Colonic mucosa (tissue), 4 donors: ENCODE measurements at regions not wholly inside any gene's neighbourhood (a gene's known extent, or its start where the extent isn't known, plus 50 kb on each side); places are given as distances from the start of the nearest gene placed in this dataset.

Experiments
- DNase-seq: peaks from one replicate; pipeline ENCODE4 v3.0.0-alpha.2; 2020
- H3K27ac ChIP-seq: fragments of 200-600 bp; one replicate; pipeline ENCODE4 v1.8.0; 2021
- H3K27me3 ChIP-seq: fragments of 200-600 bp; one replicate; pipeline ENCODE4 v1.8.0; 2021
- H3K36me3 ChIP-seq: fragments of 200-600 bp; one replicate; pipeline ENCODE4 v1.8.0; 2021
- H3K4me1 ChIP-seq: fragments of 200-600 bp; one replicate; pipeline ENCODE4 v1.8.0; 2021; ENCODE audit warnings: mild to moderate bottlenecking
- H3K4me3 ChIP-seq: fragments of 200-600 bp; one replicate; pipeline ENCODE4 v1.8.0; 2021
- H3K9ac ChIP-seq, 2 donors: one replicate each; pipeline ENCODE4 v1.7.0; 2013; ENCODE audit warnings: control low read depth in 2 of 2, low read depth in 2 of 2, low read length in 2 of 2
- H3K9me3 ChIP-seq: fragments of 200-600 bp; one replicate; pipeline ENCODE4 v1.8.0; 2021
- intact Hi-C: fragments of 100-400 bp; cut with DNase I; formaldehyde crosslinking; loops from one replicate; pipeline ENCODE4 v1.14.1; 2022
- TF ChIP-seq, protein P1 (sequence below): fragments of 200-600 bp; IDR thresholded peaks from one replicate; pipeline ENCODE4 v1.8.0; 2022; ENCODE audit warnings: antibody characterized with exemption, mild to moderate bottlenecking
- donor health status: healthy.
- donor health status: DM: no; HTN: no; CAD: no.
- donor health status: DM: no; HTN: no; CAD: no.

DNA sequence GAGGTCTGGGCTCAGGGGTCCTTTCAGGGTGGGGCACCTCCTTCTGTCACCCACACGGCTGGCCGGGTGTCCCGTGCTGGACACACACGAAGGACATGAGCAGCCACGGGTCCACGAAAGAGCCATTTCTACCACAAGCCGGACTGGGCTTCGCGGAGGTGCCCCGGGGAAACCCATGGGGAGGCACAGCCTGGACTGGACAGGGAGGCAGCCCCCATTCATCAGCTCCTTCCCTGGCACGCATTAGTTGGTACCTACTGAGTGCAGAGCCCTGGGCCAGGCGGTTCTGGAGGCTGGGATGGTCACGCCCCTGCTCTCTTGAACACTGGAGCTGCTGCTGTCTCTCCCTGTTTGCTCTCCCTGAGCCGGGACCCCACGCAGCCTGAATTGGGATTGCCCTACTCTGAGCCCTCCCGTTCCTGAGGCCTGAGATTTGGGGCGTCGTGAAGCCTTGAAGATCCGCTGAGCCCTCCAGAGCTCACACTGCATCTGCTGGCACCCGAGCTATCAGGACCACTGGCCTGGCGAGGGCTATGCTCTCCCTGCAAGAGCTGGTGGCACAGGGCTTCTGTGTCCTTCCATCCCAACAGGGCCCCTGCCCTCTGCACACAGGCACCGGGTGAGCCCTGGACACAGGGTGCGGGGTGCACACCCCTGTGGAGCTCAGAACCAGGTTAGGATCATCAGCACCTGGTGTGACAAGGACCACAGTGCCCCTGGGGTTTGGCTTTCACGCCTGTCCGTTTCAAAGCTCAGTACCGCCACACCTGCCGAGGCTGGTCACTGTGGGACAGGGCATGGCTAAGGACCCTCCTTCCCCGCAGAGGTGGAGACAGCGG lies 84.6 kb downstream of the MYEOV start:
- no peak overlapping the region for H3K9ac ChIP-seq
- H3K4me1 ChIP-seq = peaks cover 20% of the 10 kb centered on the region
- intact Hi-C loops = no loop called here
- H3K36me3 ChIP-seq = no peaks in the 10 kb centered on the region
- H3K9me3 ChIP-seq = no peaks in the 10 kb centered on the region
- no peaks in the 10 kb centered on the region for H3K27me3 ChIP-seq
- no peak for DNase-seq
- H3K27ac ChIP-seq = no peak overlapping the region
- TF ChIP-seq, protein P1, sequence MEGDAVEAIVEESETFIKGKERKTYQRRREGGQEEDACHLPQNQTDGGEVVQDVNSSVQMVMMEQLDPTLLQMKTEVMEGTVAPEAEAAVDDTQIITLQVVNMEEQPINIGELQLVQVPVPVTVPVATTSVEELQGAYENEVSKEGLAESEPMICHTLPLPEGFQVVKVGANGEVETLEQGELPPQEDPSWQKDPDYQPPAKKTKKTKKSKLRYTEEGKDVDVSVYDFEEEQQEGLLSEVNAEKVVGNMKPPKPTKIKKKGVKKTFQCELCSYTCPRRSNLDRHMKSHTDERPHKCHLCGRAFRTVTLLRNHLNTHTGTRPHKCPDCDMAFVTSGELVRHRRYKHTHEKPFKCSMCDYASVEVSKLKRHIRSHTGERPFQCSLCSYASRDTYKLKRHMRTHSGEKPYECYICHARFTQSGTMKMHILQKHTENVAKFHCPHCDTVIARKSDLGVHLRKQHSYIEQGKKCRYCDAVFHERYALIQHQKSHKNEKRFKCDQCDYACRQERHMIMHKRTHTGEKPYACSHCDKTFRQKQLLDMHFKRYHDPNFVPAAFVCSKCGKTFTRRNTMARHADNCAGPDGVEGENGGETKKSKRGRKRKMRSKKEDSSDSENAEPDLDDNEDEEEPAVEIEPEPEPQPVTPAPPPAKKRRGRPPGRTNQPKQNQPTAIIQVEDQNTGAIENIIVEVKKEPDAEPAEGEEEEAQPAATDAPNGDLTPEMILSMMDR = no peak
- H3K4me3 ChIP-seq = no peak overlapping the region

DNA sequence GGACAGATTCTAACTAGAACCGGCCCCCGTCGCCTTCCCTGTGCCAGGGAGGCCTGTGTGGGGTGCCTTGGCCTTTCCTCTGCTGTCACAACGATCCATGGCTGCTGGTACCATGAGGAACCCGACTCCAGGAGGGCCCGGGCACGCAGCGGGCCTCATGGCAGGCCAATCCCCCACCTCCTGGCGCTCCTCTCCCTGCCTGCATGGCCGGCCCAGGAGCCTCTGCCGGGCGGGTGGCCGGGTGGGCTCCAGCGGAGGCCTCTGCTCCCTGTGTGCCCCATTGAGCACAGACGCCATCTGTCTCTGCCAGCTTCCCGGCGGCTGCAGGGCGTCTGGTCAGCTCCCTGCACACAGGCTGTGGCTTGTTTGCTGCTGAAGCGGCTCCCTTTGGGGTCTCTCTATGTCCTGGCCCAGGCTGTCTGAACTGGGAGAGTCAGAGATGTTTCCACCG lies 86.5 kb downstream of the MYEOV start:
- TF ChIP-seq, protein P1 = no peak
- no peaks in the 10 kb centered on the region for H3K9me3 ChIP-seq
- H3K36me3 ChIP-seq = no peaks in the 10 kb centered on the region
- intact Hi-C loops = no loop called here
- no peaks in the 10 kb centered on the region for H3K27me3 ChIP-seq
- H3K9ac ChIP-seq = no peak overlapping the region
- no peak for DNase-seq
- peaks cover 12% of the 10 kb centered on the region for H3K4me1 ChIP-seq
- H3K27ac ChIP-seq = no peak overlapping the region
- no peak overlapping the region for H3K4me3 ChIP-seq

DNA sequence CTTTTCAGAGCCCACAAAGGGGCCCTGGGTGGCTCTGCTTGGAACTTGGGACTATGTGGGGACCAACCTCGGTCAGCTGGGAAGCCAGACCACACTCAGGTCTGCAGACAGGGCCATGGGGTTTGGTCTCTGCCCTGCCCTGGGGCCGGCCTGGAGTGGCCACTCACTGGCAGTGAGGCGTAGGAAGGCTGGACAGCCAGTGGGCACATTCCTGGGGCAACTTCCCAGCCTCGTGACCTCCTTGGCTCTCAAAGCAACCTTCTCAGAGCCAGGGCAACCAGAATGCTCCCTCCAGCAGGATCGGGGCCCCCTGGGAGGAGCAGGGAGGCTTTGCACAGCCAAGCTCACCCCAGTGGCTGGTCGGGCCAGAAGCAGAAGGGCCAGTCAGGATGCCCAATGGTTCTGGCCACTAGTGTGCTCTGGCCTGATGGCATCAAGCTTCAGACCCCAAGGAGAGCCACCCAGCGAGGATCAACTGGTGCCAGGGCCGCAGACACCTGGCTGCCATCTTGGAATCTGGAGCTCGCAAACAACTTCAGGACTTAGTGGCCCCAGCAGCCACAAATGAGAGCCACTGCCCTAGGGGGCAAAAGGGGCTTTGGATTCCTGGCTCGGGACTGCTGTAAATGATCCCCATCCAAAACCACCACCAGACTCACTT lies 87.1 kb downstream of the MYEOV start:
- H3K27me3 ChIP-seq = no peaks in the 10 kb centered on the region
- TF ChIP-seq, protein P1 = no peak
- DNase-seq = no peak
- H3K9me3 ChIP-seq = no peaks in the 10 kb centered on the region
- no peak overlapping the region for H3K4me3 ChIP-seq
- no peaks in the 10 kb centered on the region for H3K36me3 ChIP-seq
- no peak overlapping the region for H3K27ac ChIP-seq
- intact Hi-C loops = no loop called here
- H3K4me1 ChIP-seq = peaks cover 7% of the 10 kb centered on the region
- H3K9ac ChIP-seq = no peak overlapping the region

DNA sequence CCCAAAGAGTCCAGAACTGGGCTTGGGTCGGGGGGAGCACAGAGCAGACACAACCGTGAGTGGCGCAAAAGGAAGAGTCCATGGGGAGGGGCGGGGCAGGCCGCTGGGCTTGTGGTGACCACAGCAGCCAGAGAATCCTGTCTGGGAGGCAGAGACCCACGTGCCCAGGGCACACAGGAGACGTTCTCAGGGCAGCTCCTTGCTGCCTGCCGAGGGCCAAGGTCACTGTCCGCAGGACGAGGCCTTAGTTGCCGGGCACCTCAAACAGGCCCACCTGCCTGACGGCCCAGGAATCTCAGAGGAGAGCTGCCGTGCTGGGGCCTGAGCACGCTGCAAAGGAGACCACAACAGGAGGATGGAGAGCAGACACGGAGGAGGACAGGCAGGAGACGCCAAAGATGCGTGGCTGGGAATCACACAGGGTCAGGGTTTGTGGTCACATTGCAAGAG lies 87.8 kb downstream of the MYEOV start:
- TF ChIP-seq, protein P1 = no peak
- intact Hi-C loops = no loop called here
- Histone ChIP-seq H3K27ac (no peak overlapping the region), H3K4me1 (peaks cover under 1% of the 10 kb centered on the region), H3K9ac (no peak overlapping the region), H3K27me3 (no peaks in the 10 kb centered on the region), H3K9me3 (no peaks in the 10 kb centered on the region), H3K4me3 (no peak overlapping the region), H3K36me3 (no peaks in the 10 kb centered on the region)
- no peak for DNase-seq

DNA sequence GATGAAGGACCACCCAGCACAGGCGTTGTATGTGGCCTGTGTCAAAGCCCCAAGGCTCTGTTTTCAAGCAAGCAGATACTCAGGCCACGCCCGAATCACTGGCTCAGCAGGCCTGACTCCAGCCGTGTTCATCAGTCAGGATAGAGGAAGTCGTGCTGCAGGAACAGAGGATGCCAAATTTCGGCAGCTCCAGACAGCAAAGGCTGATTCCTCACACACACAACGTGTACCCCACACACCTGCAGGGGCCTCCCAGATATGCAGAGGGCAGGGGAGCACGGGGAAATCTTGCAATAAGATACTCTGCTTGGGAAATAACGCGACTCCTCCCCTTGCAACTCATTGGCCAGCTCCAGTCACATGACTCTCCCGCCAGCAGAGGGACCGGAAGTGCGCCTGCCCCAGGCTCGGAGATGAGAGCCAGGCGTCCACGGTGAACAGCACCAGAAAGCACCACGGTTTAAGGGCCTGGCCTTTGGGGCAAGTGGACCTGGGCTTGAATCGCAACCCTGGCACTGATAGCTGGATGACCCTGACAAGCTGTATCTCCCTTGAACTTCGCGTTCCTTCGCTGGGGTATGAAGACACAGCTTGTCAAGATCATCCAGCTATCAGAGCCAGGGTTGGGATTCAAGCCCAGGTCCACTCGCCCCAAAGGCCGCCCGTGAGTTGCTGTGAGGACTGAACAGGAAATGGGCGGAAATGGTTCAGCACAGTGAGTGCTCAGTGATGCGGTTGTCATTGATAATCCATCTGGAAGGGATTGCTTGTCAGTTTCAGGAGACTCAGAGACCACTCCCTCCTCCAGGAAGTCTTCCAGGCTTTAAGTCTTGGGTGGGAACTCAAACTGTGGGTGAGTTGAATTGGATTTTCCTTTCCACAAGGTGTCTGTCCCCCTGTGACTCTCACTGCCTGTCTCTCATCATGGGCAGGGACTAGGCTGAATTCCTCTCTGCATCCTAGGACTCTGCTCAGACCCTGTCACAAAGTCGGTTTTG lies 88.5 kb downstream of the MYEOV start:
- no peak overlapping the region for H3K9ac ChIP-seq
- no peaks in the 10 kb centered on the region for H3K36me3 ChIP-seq
- no peak overlapping the region for H3K27ac ChIP-seq
- H3K27me3 ChIP-seq = no peaks in the 10 kb centered on the region
- TF ChIP-seq, protein P1 = no peak
- no peaks in the 10 kb centered on the region for H3K4me1 ChIP-seq
- no peak for DNase-seq
- intact Hi-C loops = no loop called here
- H3K9me3 ChIP-seq = no peaks in the 10 kb centered on the region
- no peak overlapping the region for H3K4me3 ChIP-seq
